GM12874 (cell line): ENCODE measurements at regions not wholly inside any gene's neighbourhood (a gene's known extent, or its start where the extent isn't known, plus 50 kb on each side); places are given as distances from the start of the nearest gene placed in this dataset.

Experiments
- TF ChIP-seq, protein P1 (sequence below): IDR thresholded peaks from 2 replicates; pipeline ENCODE4 v1.5.1; 2011; ENCODE audit warnings: low read depth, mild to moderate bottlenecking, control low read depth, low read length, moderate library complexity; ENCODE audit not compliant: insufficient read depth

- TF ChIP-seq, protein P1, sequence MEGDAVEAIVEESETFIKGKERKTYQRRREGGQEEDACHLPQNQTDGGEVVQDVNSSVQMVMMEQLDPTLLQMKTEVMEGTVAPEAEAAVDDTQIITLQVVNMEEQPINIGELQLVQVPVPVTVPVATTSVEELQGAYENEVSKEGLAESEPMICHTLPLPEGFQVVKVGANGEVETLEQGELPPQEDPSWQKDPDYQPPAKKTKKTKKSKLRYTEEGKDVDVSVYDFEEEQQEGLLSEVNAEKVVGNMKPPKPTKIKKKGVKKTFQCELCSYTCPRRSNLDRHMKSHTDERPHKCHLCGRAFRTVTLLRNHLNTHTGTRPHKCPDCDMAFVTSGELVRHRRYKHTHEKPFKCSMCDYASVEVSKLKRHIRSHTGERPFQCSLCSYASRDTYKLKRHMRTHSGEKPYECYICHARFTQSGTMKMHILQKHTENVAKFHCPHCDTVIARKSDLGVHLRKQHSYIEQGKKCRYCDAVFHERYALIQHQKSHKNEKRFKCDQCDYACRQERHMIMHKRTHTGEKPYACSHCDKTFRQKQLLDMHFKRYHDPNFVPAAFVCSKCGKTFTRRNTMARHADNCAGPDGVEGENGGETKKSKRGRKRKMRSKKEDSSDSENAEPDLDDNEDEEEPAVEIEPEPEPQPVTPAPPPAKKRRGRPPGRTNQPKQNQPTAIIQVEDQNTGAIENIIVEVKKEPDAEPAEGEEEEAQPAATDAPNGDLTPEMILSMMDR = no peak
Measured at GRCh38 chr18:66219817-66220216, 384.1 kb downstream of the CDH19 start.

DNA sequence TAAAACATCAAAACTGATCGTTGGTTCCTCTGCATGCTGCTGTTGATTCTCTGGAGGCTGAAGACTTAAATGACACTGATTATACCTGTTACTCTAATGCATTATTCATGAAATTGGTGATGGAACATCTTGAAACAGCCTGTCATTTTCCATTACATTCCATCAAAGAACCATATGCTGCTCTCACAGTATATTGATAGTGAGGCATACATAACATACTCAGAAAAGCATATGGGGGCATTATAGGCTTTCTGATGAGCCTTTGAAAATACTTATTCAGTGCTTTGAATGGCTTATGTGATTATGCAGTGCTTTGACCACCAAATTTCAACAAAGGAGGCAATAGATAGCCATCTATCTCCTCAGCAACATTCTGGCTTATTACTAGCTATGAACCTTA is 392.1 kb downstream of the CDH19 start:
- TF ChIP-seq, protein P1 = no peak

DNA sequence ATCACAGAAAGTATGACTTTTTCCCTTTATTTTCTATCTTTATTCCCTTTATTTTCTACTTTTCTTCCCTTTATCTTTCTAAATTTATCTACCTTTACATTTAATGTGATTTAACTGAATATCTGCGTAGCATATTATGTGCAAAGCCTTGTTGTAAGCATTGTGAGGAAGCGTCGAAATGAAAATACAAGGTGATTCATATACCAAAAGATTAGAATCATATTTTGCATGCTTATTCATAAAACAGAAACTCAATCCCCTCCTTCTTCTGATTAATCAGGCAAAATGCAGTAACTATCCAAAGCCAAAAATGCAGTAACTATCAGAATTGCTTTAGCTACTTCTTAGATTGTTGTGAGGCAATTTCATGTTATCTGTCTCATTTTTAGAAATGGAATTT is 393.0 kb downstream of the CDH19 start:
- TF ChIP-seq, protein P1 = no peak

DNA sequence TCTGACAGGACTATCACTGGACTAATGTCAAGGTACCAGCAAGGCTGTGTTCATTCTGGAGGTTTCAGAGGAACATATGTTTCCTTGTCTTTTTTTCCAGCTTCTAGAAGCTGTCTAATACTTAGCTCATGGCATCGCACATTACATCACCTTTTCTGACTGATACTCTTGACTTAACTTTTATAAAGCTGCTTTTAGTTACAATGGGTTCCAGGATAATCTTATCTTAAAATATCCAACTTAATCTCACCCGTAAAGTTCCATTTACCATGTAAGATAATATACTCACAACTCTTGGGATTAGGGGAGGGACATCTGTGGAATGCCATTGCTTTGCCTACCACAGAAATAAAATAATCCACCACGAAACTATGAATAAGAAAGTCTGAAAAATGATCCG is 394.2 kb downstream of the CDH19 start:
- TF ChIP-seq, protein P1 = no peak

- TF ChIP-seq, protein P1 = no peak
Measured at GRCh38 chr18:66196805-66197204, 407.1 kb downstream of the CDH19 start.

DNA sequence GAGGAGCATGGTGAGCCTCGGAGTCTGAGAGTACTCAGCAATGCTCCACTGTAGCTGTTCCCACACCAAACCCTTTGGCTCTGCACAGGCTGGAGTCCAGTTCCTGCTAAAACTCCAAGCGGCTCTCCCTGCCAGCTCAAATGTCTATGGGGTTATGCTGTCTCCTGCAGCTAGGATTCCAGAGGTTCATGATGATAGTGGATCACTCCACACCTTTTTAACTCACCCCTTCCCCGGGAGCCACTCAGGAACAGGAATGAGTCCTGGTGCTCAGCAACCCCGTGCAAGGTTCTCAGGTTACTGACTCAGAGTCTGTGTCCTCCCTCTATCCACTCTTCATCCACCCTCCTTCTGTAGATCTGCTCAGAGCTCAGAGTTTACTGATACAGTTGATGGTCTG is 410.0 kb downstream of the CDH19 start:
- TF ChIP-seq, protein P1 = no peak

DNA sequence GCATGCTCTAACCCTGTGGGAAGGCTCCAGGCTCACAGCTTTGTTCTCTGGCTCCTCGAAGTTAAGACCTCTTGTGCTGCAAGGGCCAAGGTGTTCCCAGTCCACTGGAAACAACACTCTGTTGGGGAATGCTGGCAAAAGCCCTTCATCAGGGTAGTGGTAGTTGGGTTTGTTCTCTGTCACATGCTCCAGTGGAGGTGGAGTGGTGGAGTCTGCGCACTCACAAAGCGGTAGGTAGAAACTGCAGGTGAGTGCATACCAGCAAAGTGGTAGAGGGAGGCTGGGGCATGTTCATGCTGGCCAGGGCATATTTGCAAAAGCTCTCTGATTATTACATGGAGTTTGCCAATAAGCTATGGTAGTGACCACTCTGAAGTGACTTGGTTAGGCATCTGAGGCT is 410.5 kb downstream of the CDH19 start:
- TF ChIP-seq, protein P1 = no peak
